NCI-H2107 treated with DMSO at 0.1 percent for 48 hours (cell line): ENCODE measurements at regions not wholly inside any gene's neighbourhood (a gene's known extent, or its start where the extent isn't known, plus 50 kb on each side); places are given as distances from the start of the nearest gene placed in this dataset.
"Not testable (repeated sequence)": the region's sequence is repeated elsewhere in the genome, so short reads cannot be mapped to it uniquely, and the experiment has no call there.

Source experiments
- DNase-seq: peaks from one replicate; lab custom pipeline; 2025; ENCODE audit not compliant: unreplicated experiment; lab: John Stamatoyannopoulos, UW

DNA sequence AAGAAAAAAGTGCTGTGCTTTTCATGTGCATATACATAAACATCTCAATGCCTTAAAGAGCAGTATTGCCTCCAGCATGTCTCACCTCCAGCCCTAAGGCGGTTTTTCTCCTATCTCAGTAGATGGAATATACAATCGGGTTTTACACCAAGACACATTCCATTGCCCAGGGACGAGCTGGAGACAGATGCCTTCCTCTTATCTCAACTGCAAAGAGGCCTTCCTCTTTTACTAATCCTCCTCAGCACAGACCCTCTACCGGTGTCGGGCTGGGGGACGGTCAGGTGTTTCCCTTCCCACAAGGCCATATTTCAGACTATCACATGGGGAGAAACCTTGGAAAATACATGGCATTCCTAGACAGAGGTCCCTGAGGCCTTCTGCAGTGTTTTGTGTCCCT, 385.3 kb downstream of the AMY1C start:
- not testable (repeated sequence) for DNase-seq

DNA sequence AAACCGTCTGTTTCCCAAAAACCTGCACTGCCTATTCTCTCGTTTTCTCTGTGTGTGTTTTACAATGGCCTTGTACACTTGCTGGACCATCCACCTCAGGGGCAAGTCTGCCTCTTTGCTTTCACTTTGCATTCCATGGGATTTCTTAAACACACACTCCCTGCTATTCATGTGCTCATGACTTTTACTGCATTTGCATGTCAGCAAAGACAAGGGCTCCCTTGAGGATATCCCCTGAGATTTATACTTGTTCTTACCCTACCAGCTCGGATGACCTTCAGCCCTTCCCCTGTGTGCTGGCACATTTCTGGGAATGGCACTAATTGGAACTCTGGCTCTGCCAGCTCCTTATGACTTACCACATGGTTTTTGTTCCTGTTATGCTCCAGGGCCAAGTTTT, 386.9 kb downstream of the AMY1C start:
- no peak for DNase-seq

DNA sequence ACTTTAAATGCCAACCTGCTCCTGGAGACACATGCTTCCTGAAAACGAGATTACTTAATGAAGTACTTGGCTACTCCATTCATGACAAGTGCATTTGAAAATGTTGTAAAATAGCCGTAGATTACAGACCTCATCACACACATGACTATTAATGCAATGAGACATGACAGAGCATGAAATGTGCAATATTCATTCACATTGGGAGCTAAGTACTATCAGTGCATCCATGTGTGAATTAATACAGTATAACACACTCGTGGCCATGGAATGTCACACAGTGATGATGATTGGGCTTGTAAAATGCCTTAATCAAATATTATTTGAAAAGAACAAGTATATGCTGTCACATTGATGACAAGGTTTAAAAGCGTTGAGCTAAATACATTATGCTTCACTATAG, 407.0 kb downstream of the AMY1C start:
- no peak for DNase-seq

DNA sequence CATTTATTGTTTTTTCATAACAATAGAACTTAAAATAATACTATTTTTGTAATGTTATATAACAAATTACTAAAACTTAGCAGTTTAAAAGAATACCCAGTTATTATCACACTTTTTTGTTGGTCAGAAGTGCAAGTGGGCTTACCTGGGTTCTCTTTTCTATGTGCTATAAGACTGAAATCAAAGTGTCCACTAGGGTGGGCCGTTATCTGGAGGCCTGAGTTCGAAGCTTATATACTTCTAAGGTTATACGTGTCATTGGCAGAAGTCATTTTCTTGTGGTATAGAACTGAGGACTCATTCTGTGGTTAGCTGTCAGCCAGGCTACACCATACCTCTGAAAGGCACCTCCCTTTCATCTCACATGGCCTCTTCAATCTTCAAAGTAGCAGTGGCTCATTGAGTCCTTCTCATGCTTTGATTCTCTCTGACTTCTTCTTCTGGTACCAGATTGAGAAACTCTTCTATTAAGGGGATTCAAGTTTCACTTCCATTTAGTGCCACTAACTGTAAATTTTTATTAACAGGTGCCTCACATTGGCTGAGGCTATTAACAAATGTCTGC, 414.3 kb downstream of the AMY1C start:
- no peak for DNase-seq

DNA sequence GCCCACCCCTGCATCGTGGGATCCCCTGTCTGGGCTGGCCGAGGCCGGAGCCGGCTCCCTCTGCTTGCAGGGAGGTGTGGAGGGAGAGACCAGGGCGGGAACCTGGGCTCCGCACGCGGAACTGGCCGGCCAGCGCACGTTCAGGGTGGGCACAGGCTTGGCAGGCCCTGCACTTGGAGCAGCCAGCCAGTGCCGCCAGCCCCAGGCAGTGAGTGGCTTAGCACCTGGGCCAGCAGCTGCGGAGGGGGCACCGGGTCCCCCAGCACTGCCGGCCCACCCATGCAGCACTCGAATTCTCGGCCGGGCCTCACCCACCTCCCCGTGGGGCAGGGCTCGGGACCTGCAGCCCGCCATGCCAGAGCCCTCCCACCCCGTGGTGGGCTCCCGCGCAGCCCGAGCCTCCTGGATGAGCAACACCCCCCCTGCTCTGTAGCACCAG, 422.6 kb downstream of the AMY1C start:
- no peak for DNase-seq

DNA sequence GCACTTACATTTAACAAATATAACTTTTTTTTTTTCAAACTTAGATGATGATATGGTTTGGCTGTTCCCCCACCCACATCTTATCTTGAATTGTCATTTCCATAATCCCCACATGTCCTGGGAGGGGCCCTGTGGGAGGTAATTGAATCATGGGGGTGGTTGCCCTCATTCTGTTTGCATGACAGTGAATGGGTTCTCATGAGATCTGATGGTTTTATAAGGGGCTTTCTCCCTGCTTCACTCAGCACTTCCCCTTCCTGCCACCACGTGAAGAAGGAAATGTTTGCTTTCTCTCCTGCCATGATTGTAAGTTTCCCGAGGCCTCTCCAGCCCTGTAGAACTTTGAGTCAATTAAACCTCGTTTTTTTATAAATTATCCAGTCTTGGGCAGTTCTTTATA, 432.6 kb downstream of the AMY1C start:
- no peak for DNase-seq

DNA sequence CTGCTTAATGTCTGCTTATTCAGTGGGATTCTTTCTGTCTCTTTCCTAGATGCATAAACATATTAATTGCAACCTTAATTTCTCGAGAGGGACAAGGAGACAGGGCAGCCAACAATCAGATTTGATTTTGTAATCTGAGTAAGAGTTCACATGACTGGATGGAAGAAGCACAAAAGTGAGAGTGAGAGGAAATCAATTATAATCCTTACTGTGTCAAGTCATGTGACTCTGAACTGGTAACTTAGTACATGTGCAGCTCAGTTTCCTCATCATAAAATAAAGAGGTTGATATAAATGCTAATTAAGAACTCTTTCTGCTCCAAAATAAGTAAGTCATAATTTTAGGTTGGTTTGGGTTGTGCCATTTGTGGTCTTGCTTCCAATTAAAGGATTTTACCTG, 439.5 kb downstream of the AMY1C start:
- DNase-seq: no peak

DNA sequence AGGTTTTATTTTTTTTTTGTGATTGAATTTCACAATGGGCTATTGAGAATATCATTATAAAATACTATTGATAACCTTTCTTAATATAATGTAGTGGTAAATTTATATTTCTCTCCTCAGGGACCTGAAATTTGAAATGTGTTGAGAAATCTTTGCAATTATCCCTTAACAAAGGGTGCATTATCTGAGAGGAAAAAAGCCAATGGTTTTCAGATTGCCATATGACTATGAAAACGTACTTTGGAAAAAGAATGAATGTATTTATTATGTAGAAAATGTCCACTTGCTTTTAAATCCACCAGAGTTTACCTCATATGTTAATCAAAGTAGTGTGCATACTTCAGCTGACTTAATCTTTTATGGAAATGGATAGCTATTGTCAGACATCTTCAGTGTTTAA, 441.1 kb downstream of the AMY1C start:
- no peak for DNase-seq

DNA sequence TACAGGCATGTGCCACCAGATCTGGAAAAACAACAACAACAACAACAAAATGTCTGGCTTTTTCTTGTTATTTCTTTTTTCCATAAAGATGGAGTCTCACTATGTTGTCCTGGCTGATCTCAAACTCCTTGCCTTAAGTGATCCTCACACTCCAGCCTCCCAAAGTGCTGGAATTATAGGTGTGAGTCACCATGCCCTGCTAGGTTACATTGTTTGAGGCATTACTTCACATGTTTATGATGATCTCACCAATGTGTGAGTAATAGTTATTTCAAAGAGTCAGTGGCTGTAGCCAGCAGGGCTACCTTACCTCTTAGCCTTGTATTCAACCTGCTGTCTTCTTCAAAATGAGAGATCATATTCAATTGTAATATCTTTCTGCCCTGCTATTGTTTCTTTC, 445.7 kb downstream of the AMY1C start:
- no peak for DNase-seq

DNA sequence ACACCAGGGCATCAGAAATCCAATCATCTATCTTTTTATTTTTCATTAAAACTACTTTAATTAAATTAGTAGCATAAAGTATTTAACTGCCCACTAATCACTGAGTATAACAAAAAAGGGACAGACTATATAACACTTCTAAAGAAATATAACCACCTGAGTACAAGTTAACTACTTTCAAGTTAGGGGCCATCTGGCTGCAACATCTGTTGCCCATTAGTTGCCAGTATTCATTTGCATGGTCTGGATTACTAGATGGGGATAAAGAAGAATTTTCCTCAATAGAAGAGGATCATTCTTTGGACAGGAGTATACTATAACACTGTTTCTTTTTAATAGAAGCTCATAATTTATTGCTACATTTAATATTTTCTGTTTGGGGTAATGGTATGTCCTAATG, 446.4 kb downstream of the AMY1C start:
- no peak for DNase-seq

DNA sequence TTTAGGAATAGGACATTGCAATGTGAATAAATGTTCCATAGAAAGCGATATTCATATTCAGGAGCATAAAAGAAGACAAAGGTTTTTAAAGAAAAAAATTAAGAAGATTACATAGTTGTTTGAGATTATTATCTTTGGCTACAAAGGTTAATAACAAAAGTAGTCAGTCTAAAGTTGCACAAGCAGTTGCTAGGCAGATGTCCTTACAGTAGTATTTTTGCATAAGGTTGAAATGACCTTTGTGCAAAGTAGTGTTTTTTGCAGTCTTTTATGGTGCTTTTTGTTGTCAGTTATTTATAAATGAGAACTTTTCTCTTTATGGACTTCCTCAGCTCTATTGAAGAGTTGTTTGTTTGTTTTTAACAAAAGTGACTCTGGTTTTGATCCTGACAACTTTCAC, 447.8 kb downstream of the AMY1C start:
- no peak for DNase-seq

DNA sequence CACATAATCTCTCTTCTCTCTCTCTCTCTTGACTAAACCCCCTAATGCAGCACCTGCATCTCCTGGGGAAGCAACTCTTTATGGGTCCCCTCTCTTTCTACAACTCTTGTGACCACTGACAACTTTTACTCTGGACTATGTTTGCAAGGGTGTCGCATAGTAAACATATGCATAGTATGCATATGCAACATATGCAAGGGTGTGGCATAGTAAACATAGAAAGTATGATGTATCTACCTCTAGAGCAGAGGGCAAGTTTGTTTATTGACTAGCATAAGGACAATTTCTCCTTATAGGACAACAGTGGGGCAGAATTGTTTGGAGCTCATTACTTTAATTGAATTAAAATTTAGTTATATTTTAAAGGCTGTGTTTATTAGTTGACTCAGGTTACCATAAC, 462.5 kb downstream of the AMY1C start:
- DNase-seq: no peak

DNA sequence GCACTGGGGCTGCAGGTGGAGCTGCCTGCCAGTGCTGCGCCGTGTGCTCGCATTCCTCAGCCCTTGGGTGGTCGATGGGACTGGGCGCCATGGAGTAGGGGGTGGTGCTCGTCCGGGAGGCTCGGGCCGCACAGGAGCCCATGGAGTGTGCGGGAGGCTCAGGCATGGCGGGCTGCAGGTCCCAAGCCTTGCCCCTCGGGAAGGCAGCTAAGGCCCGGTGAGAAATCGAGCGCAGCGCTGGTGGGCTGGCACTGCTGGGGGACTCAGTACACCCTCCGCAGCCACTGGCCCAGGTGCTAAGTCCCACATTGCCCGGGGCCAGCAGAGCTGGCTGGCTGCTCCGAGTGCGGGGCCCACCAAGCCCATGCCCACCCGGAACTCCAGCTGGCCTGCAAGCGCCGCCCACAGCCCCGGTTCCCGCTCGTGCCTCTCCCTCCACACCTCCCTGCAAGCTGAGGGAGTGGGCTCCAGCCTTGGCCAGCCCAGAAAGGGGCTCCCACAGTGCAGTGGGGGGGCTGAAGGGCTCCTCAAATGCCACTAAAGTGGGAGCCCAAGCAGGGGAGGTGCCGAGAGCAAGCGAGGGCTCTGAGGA, 467.8 kb downstream of the AMY1C start:
- not testable (repeated sequence) for DNase-seq

DNA sequence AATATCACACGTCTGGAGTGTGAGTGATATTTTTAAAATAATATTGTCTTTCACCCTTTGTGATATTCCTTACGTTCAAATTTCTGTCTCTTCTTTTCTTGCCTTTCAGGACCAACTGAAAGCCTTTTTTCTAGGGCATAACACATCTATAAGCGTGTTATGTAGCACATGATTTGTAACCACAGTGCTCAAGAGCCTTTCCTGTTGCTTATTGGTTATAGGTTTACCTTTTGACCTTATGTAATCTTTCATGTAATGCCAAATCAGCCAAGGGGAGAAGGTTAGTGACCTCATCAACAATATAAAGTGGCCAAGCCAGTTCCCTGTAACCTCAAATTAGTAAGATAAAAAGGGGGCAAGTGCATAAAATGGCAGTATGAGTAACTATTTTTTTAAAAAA, 480.2 kb downstream of the AMY1C start:
- DNase-seq: no peak

DNA sequence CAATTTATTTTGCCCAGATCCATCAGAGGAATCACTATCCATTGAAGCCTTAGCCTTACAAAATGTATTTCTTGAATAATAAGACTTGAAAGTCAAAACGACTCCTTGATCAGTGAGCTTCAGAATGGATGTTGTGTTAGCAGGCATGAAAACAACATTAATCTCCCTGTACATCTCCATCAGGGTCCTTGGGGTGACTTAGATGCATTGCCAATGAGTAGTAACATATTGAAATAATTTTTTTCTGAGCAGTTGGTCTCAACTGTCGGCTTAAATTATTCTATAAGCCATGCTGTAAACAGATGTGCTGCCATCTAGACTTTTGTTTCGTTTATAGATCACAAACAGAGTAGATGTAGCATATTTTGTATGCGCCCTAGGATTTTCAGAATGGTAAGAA, 482.0 kb downstream of the AMY1C start:
- DNase-seq: no peak

DNA sequence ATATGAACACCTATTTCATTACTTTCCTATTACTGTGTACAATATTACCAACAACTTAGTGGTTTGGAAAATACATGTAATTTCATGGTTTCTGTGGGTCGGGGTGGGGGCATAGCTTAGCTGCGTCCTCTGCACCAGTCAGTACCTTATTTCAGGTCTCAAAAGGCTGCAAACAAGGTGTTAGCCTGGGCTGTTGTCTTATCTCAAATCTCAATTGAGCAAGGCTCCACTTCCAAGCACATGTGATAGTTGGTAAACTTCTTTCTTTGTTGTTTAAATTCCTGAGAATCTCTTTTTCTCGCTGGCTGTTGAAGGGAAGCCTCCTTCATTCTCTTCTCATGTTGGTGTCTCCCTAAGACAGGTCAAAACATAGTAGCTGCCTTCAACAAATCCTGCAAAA, 485.4 kb downstream of the AMY1C start:
- DNase-seq: no peak

DNA sequence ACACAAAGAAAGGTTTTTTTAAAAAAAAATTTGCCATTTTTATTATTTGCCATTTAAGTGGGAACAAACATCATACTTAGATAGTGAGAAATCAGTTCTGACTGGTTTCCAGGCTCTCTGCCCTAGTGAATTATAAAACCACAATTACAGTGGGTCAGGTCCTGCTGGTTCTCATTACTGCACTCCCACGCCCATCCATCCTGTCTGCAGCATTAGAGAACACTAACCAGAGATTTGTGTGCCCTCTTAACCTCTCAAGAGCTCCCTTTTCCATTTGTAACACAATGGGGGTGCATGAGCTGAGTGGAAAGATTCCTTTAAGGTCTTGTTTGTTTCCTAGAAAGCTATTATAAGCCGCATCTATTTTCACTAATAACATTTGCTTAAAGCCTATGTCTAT, 489.3 kb downstream of the AMY1C start:
- DNase-seq: no peak

DNA sequence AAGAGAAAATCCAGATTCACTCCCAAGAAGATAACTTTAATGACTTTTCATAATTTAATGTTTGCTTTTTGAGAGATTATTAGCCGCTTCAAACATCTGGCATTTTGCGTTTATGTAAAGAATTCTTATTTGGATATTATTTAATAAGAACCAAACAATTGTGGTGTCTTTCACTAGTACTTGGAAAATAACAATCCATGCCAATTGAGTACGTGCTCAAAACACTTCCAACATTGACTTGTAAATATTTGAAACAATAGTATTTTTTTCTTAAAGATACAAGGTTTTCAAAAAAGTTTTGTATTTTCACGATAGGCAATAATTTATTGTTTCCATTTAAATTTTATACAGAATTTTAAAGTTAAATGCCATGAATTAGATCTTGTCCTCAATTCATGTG, 498.7 kb downstream of the AMY1C start:
- DNase-seq: no peak

DNA sequence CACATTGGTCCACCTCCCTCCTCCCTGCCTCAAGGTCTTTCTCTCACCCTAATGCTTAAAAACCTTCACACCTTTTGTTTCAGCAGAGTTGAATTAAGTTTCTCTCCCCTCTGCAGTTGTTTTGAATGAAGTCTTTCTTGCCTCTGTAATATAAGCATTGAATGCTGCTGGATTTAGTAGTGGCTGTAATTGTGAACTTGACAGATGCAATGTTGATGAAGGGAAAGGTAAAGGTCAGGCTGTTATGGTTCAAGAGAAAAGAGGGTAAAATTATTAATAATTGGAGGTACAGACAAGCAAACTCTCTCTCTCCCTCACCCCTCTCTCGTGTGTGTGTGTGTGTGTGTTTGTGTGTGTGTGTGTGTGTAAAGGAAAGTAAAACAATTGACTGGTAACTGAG, 509.8 kb downstream of the AMY1C start:
- DNase-seq: no peak

DNA sequence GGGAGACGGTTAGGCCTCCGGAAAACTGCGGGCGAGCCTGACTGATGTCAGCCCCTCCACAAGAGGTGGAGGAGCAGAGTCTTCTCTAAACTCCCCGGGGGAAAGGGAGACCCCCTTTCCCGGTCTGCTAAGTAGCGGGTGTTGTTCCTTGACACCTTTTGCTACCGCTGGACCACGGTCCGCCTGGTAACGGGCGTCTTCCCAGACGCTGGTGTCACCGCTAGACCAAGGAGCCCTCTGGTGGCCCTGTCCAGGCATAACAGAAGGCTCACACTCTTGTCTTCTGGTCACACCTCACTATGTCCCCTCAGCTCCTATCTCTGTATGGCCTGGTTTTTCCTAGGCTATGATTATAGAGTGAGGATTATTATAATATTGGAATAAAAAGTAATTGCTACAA, 513.4 kb downstream of the AMY1C start:
- DNase-seq: not testable (repeated sequence)

DNA sequence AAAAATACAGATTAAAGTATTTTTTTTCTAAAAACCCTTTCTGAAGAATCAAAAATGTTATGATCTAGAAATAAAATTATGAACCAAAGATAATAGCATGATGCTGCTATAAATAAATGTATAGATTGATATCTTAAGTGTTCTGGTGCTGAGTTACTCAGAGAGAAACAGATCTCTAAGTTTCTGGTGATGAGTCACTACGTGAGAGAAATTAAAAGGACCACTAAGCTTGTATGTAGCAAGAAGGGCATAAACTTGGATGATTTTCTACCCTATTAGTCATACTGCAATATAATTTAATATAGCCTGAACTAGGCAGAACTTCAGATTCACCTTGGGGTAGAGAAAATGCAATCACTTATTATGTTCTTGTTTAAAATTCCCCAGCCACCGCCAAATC, 514.8 kb downstream of the AMY1C start:
- DNase-seq: no peak

DNA sequence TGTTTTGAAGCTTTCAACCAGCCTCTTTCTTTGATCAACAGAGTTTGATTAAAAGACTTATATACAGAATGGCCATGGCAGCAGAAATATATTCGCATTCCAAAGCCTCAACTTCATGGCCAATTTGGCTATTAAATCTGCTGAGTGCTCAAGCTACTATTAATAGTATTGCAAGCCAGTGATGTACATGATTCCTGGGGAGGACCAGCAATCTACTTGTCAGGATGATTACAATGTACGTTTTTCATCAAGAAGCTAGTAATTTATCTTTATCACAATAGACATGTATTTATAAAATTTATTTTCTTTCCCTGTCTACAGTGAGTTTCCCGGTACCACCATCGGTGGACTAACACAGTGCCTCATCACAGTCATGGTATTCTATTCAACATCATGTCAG, 515.5 kb downstream of the AMY1C start:
- no peak for DNase-seq

DNA sequence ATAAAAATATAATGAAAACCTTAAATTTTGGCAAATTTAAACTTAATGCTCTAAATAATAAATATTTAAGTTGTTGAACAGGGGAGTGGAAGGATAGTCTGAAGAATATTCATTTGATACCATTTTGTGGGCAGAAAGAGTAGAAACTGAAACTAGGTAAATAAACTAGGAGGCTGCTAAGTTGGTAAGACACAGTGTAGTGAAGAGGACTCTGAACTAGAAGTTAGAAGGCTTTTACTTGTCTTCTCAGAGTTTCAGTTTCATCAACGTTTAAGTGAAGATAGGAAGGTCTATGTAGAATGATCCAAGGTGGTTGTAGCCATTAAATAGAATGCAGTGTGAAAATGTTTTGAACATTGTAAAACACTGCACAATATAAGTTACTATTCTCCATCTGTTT, 516.9 kb downstream of the AMY1C start:
- DNase-seq: no peak
